ENCODE measurements at regions not wholly inside any gene's neighbourhood (a gene's known extent, or its start where the extent isn't known, plus 50 kb on each side); places are given as distances from the start of the nearest gene placed in this dataset.

DNA sequence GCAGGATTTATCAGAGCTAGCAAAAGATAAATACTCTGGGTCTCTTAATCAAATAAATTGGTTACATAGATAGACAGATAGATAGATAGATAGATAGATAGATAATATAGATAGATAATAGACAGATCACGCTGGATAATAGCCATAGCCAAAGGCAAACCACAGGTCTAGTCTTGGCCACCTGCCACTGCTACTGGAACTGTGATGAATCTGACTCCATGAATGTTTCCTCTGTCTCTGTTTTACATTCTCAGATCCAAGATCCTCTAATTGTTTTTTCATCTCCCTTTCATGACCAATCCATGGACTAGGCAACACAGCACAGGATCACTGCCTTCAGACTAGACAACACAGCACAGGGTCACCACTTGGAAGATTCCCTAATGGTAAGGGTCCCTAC, 444.7 kb upstream of the NFIA start:
- TF ChIP-seq, protein P1, sequence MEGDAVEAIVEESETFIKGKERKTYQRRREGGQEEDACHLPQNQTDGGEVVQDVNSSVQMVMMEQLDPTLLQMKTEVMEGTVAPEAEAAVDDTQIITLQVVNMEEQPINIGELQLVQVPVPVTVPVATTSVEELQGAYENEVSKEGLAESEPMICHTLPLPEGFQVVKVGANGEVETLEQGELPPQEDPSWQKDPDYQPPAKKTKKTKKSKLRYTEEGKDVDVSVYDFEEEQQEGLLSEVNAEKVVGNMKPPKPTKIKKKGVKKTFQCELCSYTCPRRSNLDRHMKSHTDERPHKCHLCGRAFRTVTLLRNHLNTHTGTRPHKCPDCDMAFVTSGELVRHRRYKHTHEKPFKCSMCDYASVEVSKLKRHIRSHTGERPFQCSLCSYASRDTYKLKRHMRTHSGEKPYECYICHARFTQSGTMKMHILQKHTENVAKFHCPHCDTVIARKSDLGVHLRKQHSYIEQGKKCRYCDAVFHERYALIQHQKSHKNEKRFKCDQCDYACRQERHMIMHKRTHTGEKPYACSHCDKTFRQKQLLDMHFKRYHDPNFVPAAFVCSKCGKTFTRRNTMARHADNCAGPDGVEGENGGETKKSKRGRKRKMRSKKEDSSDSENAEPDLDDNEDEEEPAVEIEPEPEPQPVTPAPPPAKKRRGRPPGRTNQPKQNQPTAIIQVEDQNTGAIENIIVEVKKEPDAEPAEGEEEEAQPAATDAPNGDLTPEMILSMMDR (IDR thresholded peaks at IDR 0.05): no peak
- no peak for TF ChIP-seq POLR2A (IDR thresholded peaks at IDR 0.05)

Measured in lower leg skin (tissue), 3 donors.